ENCODE measurements at regions not wholly inside any gene's neighbourhood (a gene's known extent, or its start where the extent isn't known, plus 50 kb on each side); places are given as distances from the start of the nearest gene placed in this dataset.
"Not testable (repeated sequence)": the region's sequence is repeated elsewhere in the genome, so short reads cannot be mapped to it uniquely, and the experiment has no call there.

GRCh38 chr15:93358166-93359059 lies 269.4 kb upstream of the RGMA start:
- TF ChIP-seq CTCF (IDR thresholded peaks at IDR 0.05; ENCODE audit: low read depth, low read length): no peak
- no peak for DNase-seq (ENCODE audit: extremely low read depth, low read depth)

GRCh38 chr15:93348711-93349545 lies 259.9 kb upstream of the RGMA start:
- no peak for TF ChIP-seq CTCF (IDR thresholded peaks at IDR 0.05; ENCODE audit: low read depth, low read length)
- no peak for DNase-seq (ENCODE audit: extremely low read depth, low read depth)

GRCh38 chr15:93347986-93348385 lies 259.0 kb upstream of the RGMA start:
- no peak for TF ChIP-seq CTCF (IDR thresholded peaks at IDR 0.05; ENCODE audit: low read depth, low read length)

GRCh38 chr15:93345981-93346380 lies 257.0 kb upstream of the RGMA start:
- no peak for DNase-seq (ENCODE audit: extremely low read depth, low read depth)
- TF ChIP-seq CTCF (IDR thresholded peaks at IDR 0.05; ENCODE audit: low read depth, low read length): no peak

More at GRCh38 chr15:93347986-93348385, 259.0 kb upstream of the RGMA start:
- DNase-seq (ENCODE audit: extremely low read depth, low read depth): no peak

DNA sequence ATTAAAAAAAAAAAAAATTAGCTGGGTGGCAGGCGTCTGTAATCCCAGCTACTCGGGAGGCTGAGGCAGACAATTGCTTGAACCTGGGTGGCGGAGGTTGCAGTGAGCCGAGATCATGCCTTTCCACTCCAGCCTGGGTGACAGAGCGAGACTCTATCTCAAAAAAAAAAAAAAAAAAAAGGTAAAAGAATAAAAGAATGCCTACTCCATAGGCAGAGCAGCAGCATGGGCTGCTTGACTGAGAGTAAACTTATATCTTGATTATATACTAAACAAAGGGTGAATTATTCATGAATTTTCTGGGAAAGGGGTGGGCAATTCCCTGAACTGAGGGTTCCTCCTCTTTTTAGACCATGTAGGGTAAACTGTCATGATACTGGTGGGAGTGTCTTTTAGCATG lies 254.4 kb upstream of the RGMA start:
- DNase-seq (ENCODE audit: extremely low read depth, low read depth): not testable (repeated sequence)

DNA sequence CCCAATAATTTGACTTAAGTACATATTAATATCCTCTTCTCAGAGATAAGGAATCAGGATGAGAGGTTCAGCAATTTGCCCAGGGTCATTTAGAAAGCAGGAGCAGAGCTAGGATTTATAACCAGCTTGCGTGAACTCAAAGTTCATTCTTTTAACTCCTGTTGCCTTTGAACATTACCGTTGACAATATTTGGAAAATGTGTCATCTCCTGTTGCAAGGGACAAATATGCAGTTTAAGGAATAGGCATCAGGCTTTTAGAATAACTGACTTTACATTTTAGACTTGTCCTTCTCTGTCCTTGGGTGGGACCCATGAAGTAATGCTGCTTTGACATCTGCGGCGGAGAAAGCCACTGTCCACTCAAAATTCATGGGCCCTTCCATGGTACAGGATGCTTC lies 252.2 kb upstream of the RGMA start:
- DNase-seq (ENCODE audit: extremely low read depth, low read depth): no peak
- no peak for TF ChIP-seq CTCF (IDR thresholded peaks at IDR 0.05; ENCODE audit: low read depth, low read length)

GRCh38 chr15:93340406-93340805 lies 251.4 kb upstream of the RGMA start:
- no peak for TF ChIP-seq CTCF (IDR thresholded peaks at IDR 0.05; ENCODE audit: low read depth, low read length)
- no peak for DNase-seq (ENCODE audit: extremely low read depth, low read depth)

Measured in AG09319 (cell line).